NT2/D1 (cell line): ENCODE measurements at regions not wholly inside any gene's neighbourhood (a gene's known extent, or its start where the extent isn't known, plus 50 kb on each side); places are given as distances from the start of the nearest gene placed in this dataset.

Experiments used
- SUZ12 ChIP-seq: IDR thresholded peaks from 2 replicates; pipeline ENCODE4 v1.6.1; 2011; ENCODE audit not compliant: insufficient read length, insufficient read depth; ENCODE audit errors: extremely low read depth
- YY1 ChIP-seq: IDR thresholded peaks from 2 replicates; pipeline ENCODE4 v1.6.1; 2011; ENCODE audit not compliant: insufficient read length, insufficient read depth
- ZNF274 ChIP-seq: IDR thresholded peaks from 2 replicates; pipeline ENCODE4 v1.6.1; 2011; ENCODE audit warnings: mild to moderate bottlenecking, low read depth, low read length

GRCh38 chr15:26020871-26021270, 157.7 kb upstream of the ATP10A start:
- TF ChIP-seq SUZ12 = no peak
- no peak for TF ChIP-seq YY1
- no peak for TF ChIP-seq ZNF274
